Ectodermal cell (in vitro differentiated cells): ENCODE measurements at regions not wholly inside any gene's neighbourhood (a gene's known extent, or its start where the extent isn't known, plus 50 kb on each side); places are given as distances from the start of the nearest gene placed in this dataset.
"Not testable (repeated sequence)": the region's sequence is repeated elsewhere in the genome, so short reads cannot be mapped to it uniquely, and the experiment has no call there.

Source experiments
- H3K27ac ChIP-seq: 2 replicates; pipeline ENCODE4 v1.7.0; 2013; ENCODE audit warnings: mild to moderate bottlenecking, low read depth, low read length; ENCODE audit not compliant: insufficient read depth, poor library complexity, severe bottlenecking
- H3K27me3 ChIP-seq: 2 replicates; pipeline ENCODE4 v1.7.0; 2013; ENCODE audit warnings: mild to moderate bottlenecking, low read length; ENCODE audit not compliant: insufficient read depth, control insufficient read depth, poor library complexity, severe bottlenecking
- H3K36me3 ChIP-seq: one replicate; pipeline ENCODE4 v1.7.0; 2013; ENCODE audit warnings: low read length; ENCODE audit not compliant: control insufficient read depth, insufficient read depth
- H3K4me1 ChIP-seq: one replicate; pipeline ENCODE4 v1.7.0; 2013; ENCODE audit warnings: low read length; ENCODE audit not compliant: control insufficient read depth, insufficient read depth
- H3K4me3 ChIP-seq: 2 replicates; pipeline ENCODE4 v1.7.0; 2013; ENCODE audit warnings: low read depth, low read length, control low read depth; ENCODE audit not compliant: insufficient read depth
- H3K9me3 ChIP-seq: 2 replicates; pipeline ENCODE4 v1.7.0; 2013; ENCODE audit warnings: mild to moderate bottlenecking, low read length, moderate library complexity; ENCODE audit not compliant: control insufficient read depth
- WGBS, 2 experiments: methylation state at CpG; one replicate each; pipeline ENCODE4 v1.1.7; 2013; ENCODE audit warnings: missing lambda C conversion rate in 2 of 2; 5-methylcytosine and 5-hydroxymethylcytosine counted together

DNA sequence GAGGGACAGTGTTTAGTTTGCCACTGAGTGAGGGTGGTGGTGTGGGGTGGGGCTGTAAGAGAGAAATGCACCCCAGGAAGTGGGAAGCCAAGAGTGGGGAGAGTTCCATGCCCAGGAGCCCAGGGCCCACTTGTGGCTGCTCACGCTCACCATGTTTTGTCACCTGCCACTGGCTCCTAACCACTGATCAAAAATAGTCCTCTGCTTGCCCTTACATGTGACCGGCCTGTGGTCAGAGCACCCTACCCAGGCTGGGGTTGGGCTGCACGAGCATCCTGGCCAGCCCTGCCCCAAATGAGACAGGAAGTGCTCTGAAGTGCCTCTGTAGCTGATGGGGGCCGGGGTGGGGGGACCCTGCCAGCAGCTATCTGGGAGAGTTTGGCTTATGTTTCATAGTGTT lies 216.3 kb downstream of the RPLP1 start:
- Histone ChIP-seq H3K4me3 (no peak overlapping the region), H3K27me3 (no peaks in the 10 kb centered on the region), H3K27ac (no peak overlapping the region), H3K9me3 (no peaks in the 10 kb centered on the region), H3K4me1 (peaks cover 18% of the 10 kb centered on the region), H3K36me3 (no peaks in the 10 kb centered on the region)
- 86 to 90% methylated on average over 4 of the region's 4 CpGs for WGBS, 2 experiments

DNA sequence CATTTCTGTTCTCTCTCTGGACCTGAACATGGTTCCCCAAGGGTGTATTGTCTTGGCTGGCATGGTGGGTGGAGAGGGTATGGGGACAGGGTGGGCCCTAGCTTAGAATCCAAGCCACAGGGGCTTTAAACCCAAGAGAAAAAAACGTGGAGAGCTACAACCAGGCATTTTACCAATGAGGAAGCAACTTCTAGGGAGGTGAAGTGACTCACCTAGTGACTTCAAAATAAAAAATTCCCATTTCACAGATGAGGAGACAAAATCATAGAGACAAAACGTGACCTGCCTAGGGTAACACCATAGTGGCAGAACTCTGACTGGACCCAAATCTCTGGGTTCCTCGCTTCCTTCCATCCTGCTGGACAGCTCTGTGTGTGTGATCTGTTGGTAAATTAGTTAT lies 216.8 kb downstream of the RPLP1 start:
- WGBS, 2 experiments = 86 to 93% methylated on average over 3 of the region's 3 CpGs
- Histone ChIP-seq H3K4me3 (no peak overlapping the region), H3K36me3 (no peaks in the 10 kb centered on the region), H3K9me3 (no peaks in the 10 kb centered on the region), H3K27me3 (no peaks in the 10 kb centered on the region), H3K4me1 (peaks cover 18% of the 10 kb centered on the region), H3K27ac (no peak overlapping the region)

DNA sequence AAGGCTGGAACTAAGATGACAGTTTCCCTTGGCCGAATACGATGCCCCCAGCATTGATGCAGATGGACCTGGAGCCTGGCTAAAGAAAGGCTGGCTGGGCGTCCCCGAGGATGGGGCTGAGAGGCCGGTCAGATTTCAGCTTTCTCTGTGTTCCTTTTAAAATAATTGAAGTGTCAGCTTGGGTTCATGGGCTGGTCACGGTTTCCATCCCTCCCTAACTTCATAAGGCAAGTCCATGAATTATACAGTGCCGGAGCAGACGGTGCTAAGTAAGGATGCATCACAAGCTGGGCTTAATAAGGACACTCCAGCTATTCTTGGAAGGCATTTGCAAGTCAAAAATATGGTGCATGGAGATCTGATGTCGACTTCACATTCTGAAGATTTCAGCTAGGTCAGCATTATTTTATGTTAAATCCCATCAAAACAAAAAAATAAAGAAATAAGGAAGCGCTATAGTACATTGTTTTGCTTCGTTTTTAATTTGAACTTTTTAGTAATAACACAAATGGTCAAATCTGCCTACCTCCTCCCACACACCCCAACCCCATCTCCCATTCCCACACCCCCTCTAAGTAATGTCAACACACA lies 220.8 kb downstream of the RPLP1 start:
- Histone ChIP-seq H3K4me1 (no peaks in the 10 kb centered on the region), H3K9me3 (no peaks in the 10 kb centered on the region), H3K4me3 (no peak overlapping the region), H3K27me3 (no peaks in the 10 kb centered on the region), H3K36me3 (no peaks in the 10 kb centered on the region), H3K27ac (no peak overlapping the region)
- 91 to 92% methylated on average over 11 of the region's 11 CpGs for WGBS, 2 experiments

DNA sequence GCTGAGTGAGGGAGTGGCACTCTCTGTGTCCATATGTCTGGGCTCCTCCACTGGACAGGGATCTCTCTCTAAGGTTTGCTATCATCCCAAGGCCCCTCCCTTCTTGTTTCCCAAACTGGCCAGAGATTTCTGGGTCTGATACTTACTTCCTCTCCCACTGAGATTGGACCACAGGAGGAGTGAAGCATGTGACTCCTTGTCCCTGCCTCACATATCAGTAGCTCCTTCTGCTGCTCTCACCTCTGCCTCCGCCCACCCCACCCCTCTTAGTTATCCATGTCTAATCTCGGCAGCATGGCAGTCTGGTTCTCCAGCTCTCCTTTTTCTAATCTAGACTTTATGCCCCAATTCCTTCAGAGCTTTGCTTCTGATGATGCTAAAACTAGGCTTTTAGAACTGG lies 223.1 kb downstream of the RPLP1 start:
- no peak overlapping the region for H3K27ac ChIP-seq
- no peaks in the 10 kb centered on the region for H3K27me3 ChIP-seq
- H3K9me3 ChIP-seq = no peaks in the 10 kb centered on the region
- no peaks in the 10 kb centered on the region for H3K4me1 ChIP-seq
- no peak overlapping the region for H3K4me3 ChIP-seq
- 86 to 89% methylated on average over 2 of the region's 2 CpGs for WGBS, 2 experiments
- H3K36me3 ChIP-seq = no peaks in the 10 kb centered on the region

DNA sequence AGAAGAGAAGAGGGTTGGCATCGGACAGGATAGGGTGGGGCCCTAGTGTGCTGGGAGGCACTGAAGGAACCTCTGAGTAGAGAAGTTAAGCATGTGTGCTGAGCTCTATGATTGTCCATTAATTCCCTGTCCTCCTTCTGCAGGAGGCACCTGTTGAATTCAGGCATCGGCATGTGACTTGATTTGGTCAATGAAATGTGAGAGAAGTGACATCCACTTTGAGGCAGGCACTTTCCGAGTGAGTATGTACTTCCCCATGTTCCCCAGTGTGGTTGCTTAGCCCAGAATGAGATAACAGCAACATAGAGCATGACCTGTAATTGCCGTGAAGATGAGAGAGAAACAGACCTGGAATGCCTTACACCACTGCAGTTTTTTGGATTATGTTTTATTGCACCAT lies 224.8 kb downstream of the RPLP1 start:
- Histone ChIP-seq H3K36me3 (no peaks in the 10 kb centered on the region), H3K4me1 (no peaks in the 10 kb centered on the region), H3K9me3 (no peaks in the 10 kb centered on the region), H3K4me3 (no peak overlapping the region), H3K27me3 (no peaks in the 10 kb centered on the region), H3K27ac (no peak overlapping the region)
- WGBS, 2 experiments = 96% methylated on average over 4 of the region's 4 CpGs

DNA sequence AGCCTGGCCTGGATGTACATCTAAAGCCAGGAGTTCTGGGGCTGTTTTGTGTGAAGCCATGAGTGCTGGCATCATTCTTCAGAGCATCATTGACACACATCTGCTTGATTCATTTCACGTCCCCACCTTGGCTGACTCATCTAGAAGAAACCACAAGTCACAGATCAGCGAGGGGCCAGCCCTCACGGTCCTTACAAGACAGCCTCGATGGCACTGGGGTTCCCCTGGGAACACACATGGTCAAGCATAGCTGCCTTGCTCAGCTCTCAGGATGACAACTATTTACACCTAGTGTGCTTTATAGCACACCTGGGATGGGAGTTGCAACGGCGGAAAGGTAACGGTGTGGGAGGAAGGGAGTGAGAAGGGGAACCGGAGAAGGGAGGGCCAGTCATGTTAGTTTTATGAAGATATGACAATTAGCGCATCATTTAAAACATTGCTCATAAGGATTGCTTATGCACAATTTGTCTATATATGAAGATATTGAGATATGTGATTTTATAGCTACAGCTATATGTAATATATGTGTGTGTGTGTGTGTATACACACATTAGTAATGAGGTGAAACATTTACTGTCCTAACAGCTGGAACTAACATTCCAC lies 227.1 kb downstream of the RPLP1 start:
- WGBS, 2 experiments = 94% methylated on average over 8 to 9 of the region's 9 CpGs

DNA sequence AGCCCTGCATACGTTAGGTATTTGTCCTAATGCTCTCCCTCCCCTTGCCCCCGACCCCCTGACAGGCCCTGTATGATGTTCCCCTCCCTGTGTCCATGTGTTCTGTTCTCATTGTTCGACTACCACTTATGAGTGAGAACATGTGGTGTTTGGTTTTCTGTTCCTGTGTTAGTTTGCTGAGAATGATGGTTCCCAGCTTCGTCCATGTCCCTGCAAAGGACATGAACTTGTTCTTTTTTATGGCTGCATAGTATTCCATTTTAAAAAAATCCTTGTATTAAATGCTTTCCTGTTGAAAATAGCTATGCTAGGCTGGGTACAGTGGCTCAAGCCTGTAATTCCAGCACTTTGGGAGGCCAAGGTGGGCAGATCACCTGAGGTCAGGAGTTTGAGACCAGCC lies 232.2 kb downstream of the RPLP1 start:
- not testable (repeated sequence) for H3K27ac ChIP-seq, H3K27me3 ChIP-seq, H3K36me3 ChIP-seq, H3K4me1 ChIP-seq, H3K4me3 ChIP-seq, H3K9me3 ChIP-seq
- 78 to 92% methylated on average over 3 to 4 of the region's 4 CpGs for WGBS, 2 experiments

More for the DNA sequence above, 227.1 kb downstream of the RPLP1 start:
- Histone ChIP-seq H3K36me3 (no peaks in the 10 kb centered on the region), H3K27me3 (no peaks in the 10 kb centered on the region), H3K4me3 (no peak overlapping the region), H3K9me3 (no peaks in the 10 kb centered on the region), H3K27ac (no peak overlapping the region), H3K4me1 (no peaks in the 10 kb centered on the region)

DNA sequence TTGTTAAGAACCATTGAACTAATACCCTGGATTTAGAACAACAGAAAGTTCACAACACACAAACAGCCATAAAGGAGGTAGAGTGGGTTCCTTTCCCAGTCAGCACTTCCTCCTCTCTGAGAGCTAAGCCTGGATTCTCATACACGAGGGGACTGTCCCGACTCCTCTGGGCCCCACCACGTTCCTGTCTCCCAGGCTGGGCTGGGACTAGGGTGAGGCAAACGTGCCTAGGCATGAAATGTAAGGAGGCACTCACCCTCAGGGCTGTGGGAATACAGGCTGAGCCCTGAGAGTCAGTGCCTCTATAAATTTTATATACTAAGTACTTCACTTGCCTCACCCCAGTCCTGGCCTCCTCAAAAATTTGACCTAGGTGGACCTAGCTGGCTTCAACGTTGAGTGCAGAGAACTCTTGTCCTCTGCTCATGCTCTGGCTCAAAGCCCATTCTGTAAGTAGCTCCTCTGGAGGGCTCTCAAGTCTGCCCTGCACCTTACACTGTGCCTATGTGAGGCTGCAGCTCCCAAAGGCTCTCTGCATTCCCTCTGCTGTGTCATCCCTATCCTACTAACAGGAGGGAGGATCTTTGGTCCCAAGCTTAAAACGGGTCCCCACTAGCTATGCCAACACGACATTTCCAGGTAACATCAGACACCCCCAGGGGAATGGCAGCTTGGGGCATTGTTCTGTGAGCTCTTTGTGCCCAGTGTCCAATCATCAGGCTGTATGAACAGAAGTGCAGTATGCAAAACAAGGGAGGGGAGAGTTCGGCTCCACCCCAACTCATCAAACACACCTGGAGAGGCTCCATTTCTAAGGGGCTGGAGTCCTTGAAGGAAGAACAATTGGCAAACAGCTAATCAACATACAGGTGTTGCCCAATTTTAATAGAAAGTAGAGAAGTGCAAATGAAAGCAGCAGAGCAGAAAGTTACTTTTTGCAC lies 233.2 kb downstream of the RPLP1 start:
- H3K36me3 ChIP-seq = no peaks in the 10 kb centered on the region
- H3K27ac ChIP-seq = no peak overlapping the region
- H3K9me3 ChIP-seq = no peaks in the 10 kb centered on the region
- no peak overlapping the region for H3K4me3 ChIP-seq
- H3K27me3 ChIP-seq = no peaks in the 10 kb centered on the region
- 83 to 89% methylated on average over 8 of the region's 8 CpGs for WGBS, 2 experiments
- no peaks in the 10 kb centered on the region for H3K4me1 ChIP-seq

DNA sequence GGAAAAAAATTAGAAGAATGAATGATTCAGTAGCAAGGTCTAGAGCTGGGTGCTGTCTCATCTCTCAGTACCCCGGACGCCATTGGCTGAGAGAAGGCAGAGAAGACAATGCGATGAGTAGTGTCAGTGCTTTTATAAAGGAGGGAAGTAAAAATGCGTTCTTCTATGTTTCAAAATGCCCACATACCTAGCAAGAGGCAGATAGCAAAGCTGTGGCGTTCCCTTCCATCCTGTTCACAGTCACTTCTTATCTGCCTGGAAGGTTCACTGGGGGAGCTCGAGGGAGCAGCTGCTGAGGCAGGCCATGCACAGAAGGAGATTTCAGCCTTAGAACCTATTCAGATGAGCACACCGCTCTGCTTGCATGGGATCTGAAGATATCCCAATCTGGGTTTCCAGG lies 234.0 kb downstream of the RPLP1 start:
- Histone ChIP-seq H3K4me1 (no peaks in the 10 kb centered on the region), H3K4me3 (no peak overlapping the region), H3K36me3 (no peaks in the 10 kb centered on the region), H3K27me3 (no peaks in the 10 kb centered on the region), H3K9me3 (no peaks in the 10 kb centered on the region), H3K27ac (no peak overlapping the region)
- 91 to 92% methylated on average over 7 of the region's 7 CpGs for WGBS, 2 experiments

DNA sequence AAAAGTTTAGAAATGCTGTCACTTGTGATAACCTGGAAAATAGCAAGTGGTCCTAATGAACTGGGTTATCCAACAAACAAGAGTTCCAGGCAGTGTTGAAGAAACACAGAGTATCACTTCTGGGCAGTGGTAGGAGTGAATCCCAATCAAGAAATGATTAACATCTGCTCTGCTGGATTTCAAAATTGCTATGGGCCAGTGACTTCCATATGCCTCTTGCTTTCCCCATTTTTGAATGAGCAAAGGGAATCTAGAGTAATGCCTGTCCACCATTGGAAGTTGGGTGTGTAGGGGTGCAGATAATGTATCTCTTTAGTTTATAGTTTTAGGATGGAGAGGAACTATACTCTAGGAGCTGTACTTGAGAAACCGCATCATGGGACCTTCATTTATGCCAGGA lies 236.5 kb downstream of the RPLP1 start:
- 90 to 100% methylated on average over 1 of the region's 1 CpG for WGBS, 2 experiments
- no peaks in the 10 kb centered on the region for H3K36me3 ChIP-seq

More for the DNA sequence above, 236.5 kb downstream of the RPLP1 start:
- H3K4me3 ChIP-seq = no peak overlapping the region
- no peak overlapping the region for H3K27ac ChIP-seq
- H3K27me3 ChIP-seq = no peaks in the 10 kb centered on the region
- H3K9me3 ChIP-seq = no peaks in the 10 kb centered on the region
- H3K4me1 ChIP-seq = no peaks in the 10 kb centered on the region
